ENCODE measurements at regions not wholly inside any gene's neighbourhood (a gene's known extent, or its start where the extent isn't known, plus 50 kb on each side); places are given as distances from the start of the nearest gene placed in this dataset.

GRCh38 chr6:133062696-133063306, 178.4 kb upstream of the EYA4 start:
- no peak overlapping the region for H3K4me3 ChIP-seq (replicated peaks; ENCODE audit: low read depth, low read length)
- no peaks in the 10 kb centered on the region for H3K36me3 ChIP-seq (ENCODE audit: control insufficient read depth, insufficient read depth, low read length)
- no peaks in the 10 kb centered on the region for H3K27me3 ChIP-seq (replicated peaks; ENCODE audit: control insufficient read depth, insufficient read depth, low read length)
- no peak for TF ChIP-seq CTCF (IDR thresholded peaks at IDR 0.05; ENCODE audit: insufficient read depth, low read length, poor library complexity, severe bottlenecking)
- DNase-seq (ENCODE audit: extremely low read depth, insufficient read length), result no peak

- Histone ChIP-seq H3K4me3 (replicated peaks; ENCODE audit: low read depth, low read length) (no peak overlapping the region), H3K27me3 (replicated peaks; ENCODE audit: control insufficient read depth, insufficient read depth, low read length) (no peaks in the 10 kb centered on the region), H3K36me3 (ENCODE audit: control insufficient read depth, insufficient read depth, low read length) (no peaks in the 10 kb centered on the region)
- TF ChIP-seq CTCF (IDR thresholded peaks at IDR 0.05; ENCODE audit: insufficient read depth, low read length, poor library complexity, severe bottlenecking), result no peak
- DNase-seq (ENCODE audit: extremely low read depth, insufficient read length), result no peak
Measured at GRCh38 chr6:133067960-133068359, 173.2 kb upstream of the EYA4 start.

- no peaks in the 10 kb centered on the region for H3K27me3 ChIP-seq (replicated peaks; ENCODE audit: control insufficient read depth, insufficient read depth, low read length)
- DNase-seq (ENCODE audit: extremely low read depth, insufficient read length), result no peak
- no peaks in the 10 kb centered on the region for H3K36me3 ChIP-seq (ENCODE audit: control insufficient read depth, insufficient read depth, low read length)
- H3K4me3 ChIP-seq (replicated peaks; ENCODE audit: low read depth, low read length), result no peak overlapping the region
- TF ChIP-seq CTCF (IDR thresholded peaks at IDR 0.05; ENCODE audit: insufficient read depth, low read length, poor library complexity, severe bottlenecking), result no peak
Measured at GRCh38 chr6:133070410-133071043, 170.6 kb upstream of the EYA4 start.

- no peaks in the 10 kb centered on the region for H3K36me3 ChIP-seq (ENCODE audit: control insufficient read depth, insufficient read depth, low read length)
- no peak for TF ChIP-seq CTCF (IDR thresholded peaks at IDR 0.05; ENCODE audit: insufficient read depth, low read length, poor library complexity, severe bottlenecking)
- no peak overlapping the region for H3K4me3 ChIP-seq (replicated peaks; ENCODE audit: low read depth, low read length)
- no peaks in the 10 kb centered on the region for H3K27me3 ChIP-seq (replicated peaks; ENCODE audit: control insufficient read depth, insufficient read depth, low read length)
- DNase-seq (ENCODE audit: extremely low read depth, insufficient read length), result no peak
Measured at GRCh38 chr6:133079901-133080300, 161.3 kb upstream of the EYA4 start.

GRCh38 chr6:133083248-133083967, 157.7 kb upstream of the EYA4 start:
- no peak for DNase-seq (ENCODE audit: extremely low read depth, insufficient read length)
- TF ChIP-seq CTCF (IDR thresholded peaks at IDR 0.05; ENCODE audit: insufficient read depth, low read length, poor library complexity, severe bottlenecking), result no peak
- no peaks in the 10 kb centered on the region for H3K27me3 ChIP-seq (replicated peaks; ENCODE audit: control insufficient read depth, insufficient read depth, low read length)
- no peak overlapping the region for H3K4me3 ChIP-seq (replicated peaks; ENCODE audit: low read depth, low read length)
- H3K36me3 ChIP-seq (ENCODE audit: control insufficient read depth, insufficient read depth, low read length), result no peaks in the 10 kb centered on the region
